Left lung (tissue), 4 donors: ENCODE measurements at regions not wholly inside any gene's neighbourhood (a gene's known extent, or its start where the extent isn't known, plus 50 kb on each side); places are given as distances from the start of the nearest gene placed in this dataset.

Experiments
- ATAC-seq: fragments of 200-7000 bp; cut with Tn5 transposase; one replicate; pipeline ENCODE4 v1.9.1; 2020; ENCODE audit warnings: moderate library complexity
- DNase-seq, 4 donors: peaks; one replicate each; pipeline ENCODE4 v3.0.0-alpha.2; 2013 to 2020
- H3K27ac ChIP-seq, 2 donors: fragments of 200-600 bp; sonication (generic) in 1 of 2; one replicate each; pipeline versions ENCODE4 v1.5.0 to v1.8.0; 2020 to 2021
- H3K27me3 ChIP-seq, 2 donors: fragments of 200-600 bp; sonication (generic) in 1 of 2; one replicate each; pipeline versions ENCODE4 v1.5.0 to v1.8.0; 2020 to 2021
- H3K36me3 ChIP-seq, 2 donors: fragments of 200-600 bp; sonication (generic) in 1 of 2; one replicate each; pipeline versions ENCODE4 v1.5.0 to v1.8.0; 2020 to 2021
- H3K4me1 ChIP-seq, 2 donors: fragments of 200-600 bp; one replicate each; pipeline ENCODE4 v1.8.0; 2021
- H3K4me3 ChIP-seq, 2 donors: fragments of 200-600 bp; sonication (generic) in 1 of 2; one replicate each; pipeline versions ENCODE4 v1.5.0 to v1.8.0; 2020 to 2021; ENCODE audit warnings: mild to moderate bottlenecking in 1 of 2
- H3K9me3 ChIP-seq, 2 donors: fragments of 200-600 bp; sonication (generic) in 1 of 2; one replicate each; pipeline versions ENCODE4 v1.5.0 to v1.8.0; 2020 to 2021
- intact Hi-C, 2 donors: fragments of 100-400 bp; cut with DNase I; formaldehyde crosslinking; loops; one replicate each; pipeline versions ENCODE4 v1.11.2 to v1.14.2; 2022
- TF ChIP-seq, protein P1 (sequence below), 2 donors: fragments of 200-600 bp; sonication (generic) in 1 of 2; IDR thresholded peaks; one replicate each; pipeline versions ENCODE4 v1.5.0 to v1.8.0; 2021; ENCODE audit warnings: antibody characterized with exemption in 2 of 2
- donor health status: DM: no; HTN: yes; CAD: no.
- donor health status: DM: no; HTN: no; CAD: no.

DNA sequence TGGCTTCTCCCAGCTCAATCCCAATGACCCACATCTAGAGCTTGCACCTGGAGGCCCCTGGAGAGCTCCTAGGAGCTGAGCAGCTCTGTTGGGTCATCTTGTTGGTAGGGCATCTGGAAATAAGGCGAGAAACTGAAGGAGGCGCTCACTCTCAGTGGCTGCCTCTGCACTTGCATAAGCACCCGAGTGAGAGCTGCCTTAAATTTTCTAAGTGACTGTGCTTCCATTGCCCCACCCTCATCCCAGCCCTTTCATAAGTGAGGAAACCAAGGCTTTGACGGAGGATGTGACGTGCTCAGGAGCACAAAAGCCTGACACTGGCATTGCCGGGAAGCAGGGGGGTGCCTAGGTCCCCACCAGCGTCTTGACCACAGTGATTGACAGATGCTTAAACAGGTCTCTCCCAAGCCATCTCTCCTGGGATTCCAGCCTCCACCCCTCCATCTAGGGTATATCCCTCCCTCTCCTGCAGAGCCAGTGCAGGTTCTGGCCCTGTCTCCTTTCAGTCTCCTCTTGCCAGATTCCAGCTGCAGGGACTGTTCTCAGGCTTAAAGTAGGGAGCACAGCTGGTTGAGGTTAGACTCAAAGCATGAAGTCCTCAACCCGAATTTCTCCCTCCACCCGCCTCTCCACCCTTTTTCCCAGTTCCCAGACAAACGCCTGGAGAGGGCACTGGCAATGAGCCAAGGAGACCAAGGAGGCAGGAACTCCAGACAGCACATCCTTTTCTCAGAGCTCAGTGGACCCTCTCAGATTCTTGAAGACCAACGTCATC, 113.7 kb downstream of the IRX5 start:
- ATAC-seq: no peak
- no peak overlapping the region for H3K4me3 ChIP-seq
- H3K27ac ChIP-seq: no peak overlapping the region
- peaks cover 0 to 5% of the 10 kb centered on the region in 2 donors for H3K27me3 ChIP-seq
- no peaks in the 10 kb centered on the region for H3K36me3 ChIP-seq
- H3K4me1 ChIP-seq: no peaks in the 10 kb centered on the region
- DNase-seq: no peak
- no peaks in the 10 kb centered on the region for H3K9me3 ChIP-seq
- intact Hi-C loops: no loop called here
- TF ChIP-seq, protein P1, sequence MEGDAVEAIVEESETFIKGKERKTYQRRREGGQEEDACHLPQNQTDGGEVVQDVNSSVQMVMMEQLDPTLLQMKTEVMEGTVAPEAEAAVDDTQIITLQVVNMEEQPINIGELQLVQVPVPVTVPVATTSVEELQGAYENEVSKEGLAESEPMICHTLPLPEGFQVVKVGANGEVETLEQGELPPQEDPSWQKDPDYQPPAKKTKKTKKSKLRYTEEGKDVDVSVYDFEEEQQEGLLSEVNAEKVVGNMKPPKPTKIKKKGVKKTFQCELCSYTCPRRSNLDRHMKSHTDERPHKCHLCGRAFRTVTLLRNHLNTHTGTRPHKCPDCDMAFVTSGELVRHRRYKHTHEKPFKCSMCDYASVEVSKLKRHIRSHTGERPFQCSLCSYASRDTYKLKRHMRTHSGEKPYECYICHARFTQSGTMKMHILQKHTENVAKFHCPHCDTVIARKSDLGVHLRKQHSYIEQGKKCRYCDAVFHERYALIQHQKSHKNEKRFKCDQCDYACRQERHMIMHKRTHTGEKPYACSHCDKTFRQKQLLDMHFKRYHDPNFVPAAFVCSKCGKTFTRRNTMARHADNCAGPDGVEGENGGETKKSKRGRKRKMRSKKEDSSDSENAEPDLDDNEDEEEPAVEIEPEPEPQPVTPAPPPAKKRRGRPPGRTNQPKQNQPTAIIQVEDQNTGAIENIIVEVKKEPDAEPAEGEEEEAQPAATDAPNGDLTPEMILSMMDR (IDR thresholded peaks at IDR 0.05): no peak

DNA sequence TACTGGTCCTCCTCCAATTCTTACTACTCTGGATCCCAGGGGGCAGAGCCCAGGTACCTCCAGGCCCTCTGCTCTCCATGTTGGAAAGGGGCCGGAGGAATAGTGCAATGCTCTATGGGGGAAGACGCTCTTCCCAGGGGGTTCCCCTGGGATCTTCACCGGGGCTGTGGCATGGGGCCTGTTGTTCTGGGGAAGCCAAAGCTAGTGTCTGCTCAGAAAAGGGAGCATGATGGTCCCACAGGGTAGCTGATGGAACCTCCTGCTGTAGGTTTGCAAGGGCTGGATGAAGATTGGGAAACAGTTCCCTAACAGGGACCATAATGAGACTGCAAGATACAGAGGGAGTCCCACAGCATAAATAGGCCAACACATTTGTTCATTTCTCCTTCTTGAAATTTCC, 114.7 kb downstream of the IRX5 start:
- intact Hi-C loops: no loop called here
- Histone ChIP-seq H3K4me3 (no peak overlapping the region), H3K9me3 (no peaks in the 10 kb centered on the region), H3K4me1 (no peaks in the 10 kb centered on the region), H3K27me3 (peaks cover 0 to 5% of the 10 kb centered on the region in 2 donors), H3K27ac (no peak overlapping the region), H3K36me3 (no peaks in the 10 kb centered on the region)
- DNase-seq (no peak), ATAC-seq (no peak)
- TF ChIP-seq, protein P1 (IDR thresholded peaks at IDR 0.05): no peak

DNA sequence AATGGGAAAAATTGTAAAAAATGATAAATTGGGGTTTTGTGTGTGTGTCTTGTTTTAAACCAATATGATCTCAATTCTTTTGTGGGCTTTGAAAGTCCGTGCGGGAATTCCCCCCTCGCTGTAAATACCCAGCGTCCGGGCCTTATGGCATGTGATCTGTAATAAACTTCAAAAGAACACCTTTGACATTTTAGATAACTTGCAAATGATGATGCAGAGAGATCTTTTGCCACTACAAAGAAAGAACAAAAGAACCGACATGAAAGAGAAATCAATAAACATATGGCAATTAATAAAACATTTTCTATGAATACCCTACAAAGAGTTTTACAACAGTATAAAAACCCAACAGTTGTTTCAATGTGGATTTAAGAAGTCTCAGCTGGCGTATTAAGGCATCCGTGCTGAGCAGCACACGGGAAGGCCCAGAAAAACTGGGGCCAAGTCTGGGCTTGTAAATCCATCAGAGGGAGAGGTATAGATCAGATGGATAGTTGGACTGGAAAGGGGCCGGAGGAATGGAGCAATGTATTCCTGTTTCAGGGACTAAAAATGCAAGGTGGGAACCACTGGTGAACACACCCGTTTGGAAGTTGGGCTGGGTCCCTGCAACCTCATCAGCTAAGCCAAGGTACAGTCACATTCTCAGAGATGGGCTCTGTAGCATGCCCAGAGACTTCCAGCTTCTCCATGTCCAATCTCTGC, 115.2 kb downstream of the IRX5 start:
- ATAC-seq: no peak
- H3K27ac ChIP-seq: no peak overlapping the region
- H3K9me3 ChIP-seq: no peaks in the 10 kb centered on the region
- H3K4me1 ChIP-seq: no peaks in the 10 kb centered on the region
- H3K4me3 ChIP-seq: no peak overlapping the region
- intact Hi-C loops: no loop called here
- H3K36me3 ChIP-seq: no peaks in the 10 kb centered on the region
- no peak for DNase-seq
- peaks cover 0 to 5% of the 10 kb centered on the region in 2 donors for H3K27me3 ChIP-seq
- TF ChIP-seq, protein P1 (IDR thresholded peaks at IDR 0.05): no peak

DNA sequence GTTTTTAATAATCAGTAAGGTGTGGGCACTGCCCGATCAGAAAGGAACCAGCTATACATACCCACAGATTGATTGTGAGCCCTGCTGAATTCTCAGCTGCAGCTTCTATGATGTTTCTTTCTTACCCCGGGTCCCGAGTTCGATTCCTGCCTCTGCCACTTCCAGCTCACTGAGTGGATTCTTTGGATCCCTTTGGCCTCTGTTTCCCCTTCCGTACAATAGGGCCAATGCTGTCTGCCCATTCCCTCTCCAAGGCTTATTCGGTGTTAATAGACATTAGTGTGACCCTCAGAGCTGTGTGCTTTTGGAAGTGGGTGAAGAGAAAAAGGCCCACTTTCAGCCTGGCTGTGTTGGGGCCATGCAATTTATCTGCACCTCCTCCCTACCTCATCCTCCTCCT, 115.8 kb downstream of the IRX5 start:
- DNase-seq (no peak), ATAC-seq (no peak)
- Histone ChIP-seq H3K36me3 (no peaks in the 10 kb centered on the region), H3K27me3 (peaks cover 0 to 5% of the 10 kb centered on the region in 2 donors), H3K27ac (no peak overlapping the region), H3K4me1 (no peaks in the 10 kb centered on the region), H3K9me3 (no peaks in the 10 kb centered on the region), H3K4me3 (no peak overlapping the region)
- intact Hi-C loops: no loop called here
- TF ChIP-seq, protein P1 (IDR thresholded peaks at IDR 0.05): no peak

DNA sequence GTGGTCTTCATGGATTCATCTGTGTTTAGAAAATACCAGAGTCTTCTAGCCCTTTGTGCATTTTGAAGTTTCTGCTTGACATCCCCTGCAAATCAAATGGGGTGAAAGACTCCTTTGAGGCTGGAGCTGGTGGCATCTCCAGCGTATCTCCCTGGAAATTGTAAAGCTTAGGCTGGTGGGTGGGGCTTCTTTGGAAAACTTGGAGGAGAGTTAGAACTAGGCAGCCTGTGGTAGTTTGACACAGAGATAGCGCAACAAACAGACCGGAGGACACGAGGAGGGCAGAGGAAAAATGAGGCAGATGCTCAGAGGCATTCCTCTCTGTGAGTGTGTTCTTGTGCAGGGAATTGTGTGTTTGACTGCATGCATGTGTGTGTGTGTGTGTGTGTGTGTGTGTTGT, 116.3 kb downstream of the IRX5 start:
- Histone ChIP-seq H3K27me3 (peaks cover 0 to 5% of the 10 kb centered on the region in 2 donors), H3K27ac (no peak overlapping the region), H3K4me3 (no peak overlapping the region), H3K36me3 (no peaks in the 10 kb centered on the region), H3K9me3 (no peaks in the 10 kb centered on the region), H3K4me1 (no peaks in the 10 kb centered on the region)
- DNase-seq: no peak
- intact Hi-C loops: no loop called here
- no peak for ATAC-seq
- TF ChIP-seq, protein P1 (IDR thresholded peaks at IDR 0.05): no peak
